ENCODE measurements at regions not wholly inside any gene's neighbourhood (a gene's known extent, or its start where the extent isn't known, plus 50 kb on each side); places are given as distances from the start of the nearest gene placed in this dataset.

GRCh38 chr6:138031850-138032249, 75.4 kb downstream of the PERP start:
- 59% methylated on average over 3 of the region's 3 CpGs for WGBS
- Histone ChIP-seq H3K36me3 (ENCODE audit: insufficient read depth) (no peaks in the 10 kb centered on the region), H3K4me1 (ENCODE audit: insufficient read depth) (no peaks in the 10 kb centered on the region), H3K27ac (ENCODE audit: low read depth) (no peak overlapping the region), H3K4me3 (ENCODE audit: low read depth, low read length) (no peak overlapping the region)
- DNase-seq (ENCODE audit: extremely low spot score), result no peak

GRCh38 chr6:138032571-138032970, 74.6 kb downstream of the PERP start:
- no peak overlapping the region for H3K4me3 ChIP-seq (ENCODE audit: low read depth, low read length)
- H3K36me3 ChIP-seq (ENCODE audit: insufficient read depth), result no peaks in the 10 kb centered on the region
- H3K4me1 ChIP-seq (ENCODE audit: insufficient read depth), result no peaks in the 10 kb centered on the region
- 91% methylated on average over 3 of the region's 3 CpGs for WGBS
- no peak for DNase-seq (ENCODE audit: extremely low spot score)
- no peak overlapping the region for H3K27ac ChIP-seq (ENCODE audit: low read depth)

GRCh38 chr6:138034229-138034628, 73.0 kb downstream of the PERP start:
- WGBS, result 74% methylated on average over 3 of the region's 3 CpGs
- H3K4me1 ChIP-seq (ENCODE audit: insufficient read depth), result no peaks in the 10 kb centered on the region
- DNase-seq (ENCODE audit: extremely low spot score), result no peak
- no peak overlapping the region for H3K27ac ChIP-seq (ENCODE audit: low read depth)
- H3K36me3 ChIP-seq (ENCODE audit: insufficient read depth), result no peaks in the 10 kb centered on the region
- no peak overlapping the region for H3K4me3 ChIP-seq (ENCODE audit: low read depth, low read length)

- H3K36me3 ChIP-seq (ENCODE audit: insufficient read depth), result no peaks in the 10 kb centered on the region
- DNase-seq (ENCODE audit: extremely low spot score), result no peak
- H3K4me1 ChIP-seq (ENCODE audit: insufficient read depth), result no peaks in the 10 kb centered on the region
- H3K27ac ChIP-seq (ENCODE audit: low read depth), result no peak overlapping the region
- 76% methylated on average over 5 of the region's 5 CpGs for WGBS
- no peak overlapping the region for H3K4me3 ChIP-seq (ENCODE audit: low read depth, low read length)
Measured at GRCh38 chr6:138035070-138035469, 72.1 kb downstream of the PERP start.

- H3K27ac ChIP-seq (ENCODE audit: low read depth), result no peak overlapping the region
- no peak for DNase-seq (ENCODE audit: extremely low spot score)
- WGBS, result 76% methylated on average over 5 of the region's 5 CpGs
- no peaks in the 10 kb centered on the region for H3K4me1 ChIP-seq (ENCODE audit: insufficient read depth)
- no peaks in the 10 kb centered on the region for H3K36me3 ChIP-seq (ENCODE audit: insufficient read depth)
- no peak overlapping the region for H3K4me3 ChIP-seq (ENCODE audit: low read depth, low read length)
Measured at GRCh38 chr6:138036111-138036510, 71.1 kb downstream of the PERP start.

- H3K27ac ChIP-seq (ENCODE audit: low read depth), result no peak overlapping the region
- no peaks in the 10 kb centered on the region for H3K4me1 ChIP-seq (ENCODE audit: insufficient read depth)
- 85% methylated on average over 4 of the region's 4 CpGs for WGBS
- no peaks in the 10 kb centered on the region for H3K36me3 ChIP-seq (ENCODE audit: insufficient read depth)
- H3K4me3 ChIP-seq (ENCODE audit: low read depth, low read length), result no peak overlapping the region
- DNase-seq (ENCODE audit: extremely low spot score), result no peak
Measured at GRCh38 chr6:138037009-138037504, 70.2 kb downstream of the PERP start.

- Histone ChIP-seq H3K4me1 (ENCODE audit: insufficient read depth) (no peaks in the 10 kb centered on the region), H3K27ac (ENCODE audit: low read depth) (no peak overlapping the region), H3K4me3 (ENCODE audit: low read depth, low read length) (no peak overlapping the region), H3K36me3 (ENCODE audit: insufficient read depth) (no peaks in the 10 kb centered on the region)
- DNase-seq (ENCODE audit: extremely low spot score), result no peak
- 94% methylated on average over 7 of the region's 7 CpGs for WGBS
Measured at GRCh38 chr6:138038142-138038870, 68.9 kb downstream of the PERP start.

Measured in urinary bladder (tissue), 3 donors.